HFFc6 (cell line): ENCODE measurements at regions not wholly inside any gene's neighbourhood (a gene's known extent, or its start where the extent isn't known, plus 50 kb on each side); places are given as distances from the start of the nearest gene placed in this dataset.

Experiments used
- DNase-seq: peaks from one replicate; pipeline ENCODE4 v3.0.0-alpha.2; 2018
- H3K27ac Mint-ChIP-seq: 2 replicates; pipeline ENCODE4 v1.8.0; 2020; ENCODE audit warnings: mild to moderate bottlenecking, mixed read lengths
- H3K27me3 Mint-ChIP-seq: 2 replicates; pipeline ENCODE4 v1.8.0; 2021; ENCODE audit warnings: mild to moderate bottlenecking, moderate library complexity, mixed read lengths; ENCODE audit not compliant: insufficient read depth
- H3K36me3 Mint-ChIP-seq: 2 replicates; pipeline ENCODE4 v1.8.0; 2021; ENCODE audit warnings: low read depth, mixed read lengths
- H3K4me1 Mint-ChIP-seq: 2 replicates; pipeline ENCODE4 v1.8.0; 2020; ENCODE audit warnings: low read depth, mixed read lengths
- H3K4me3 Mint-ChIP-seq: 2 replicates; pipeline ENCODE4 v1.8.0; 2020; ENCODE audit warnings: mild to moderate bottlenecking, moderate library complexity, mixed read lengths
- H3K9me3 Mint-ChIP-seq: 2 replicates; pipeline ENCODE4 v1.8.0; 2020; ENCODE audit warnings: mild to moderate bottlenecking, mixed read lengths
- TF ChIP-seq, protein P1 (sequence below): fragments of 200-600 bp; sonication (generic); IDR thresholded peaks from 2 replicates; pipeline ENCODE4 v1.5.0; 2021; ENCODE audit warnings: antibody characterized with exemption, mild to moderate bottlenecking

DNA sequence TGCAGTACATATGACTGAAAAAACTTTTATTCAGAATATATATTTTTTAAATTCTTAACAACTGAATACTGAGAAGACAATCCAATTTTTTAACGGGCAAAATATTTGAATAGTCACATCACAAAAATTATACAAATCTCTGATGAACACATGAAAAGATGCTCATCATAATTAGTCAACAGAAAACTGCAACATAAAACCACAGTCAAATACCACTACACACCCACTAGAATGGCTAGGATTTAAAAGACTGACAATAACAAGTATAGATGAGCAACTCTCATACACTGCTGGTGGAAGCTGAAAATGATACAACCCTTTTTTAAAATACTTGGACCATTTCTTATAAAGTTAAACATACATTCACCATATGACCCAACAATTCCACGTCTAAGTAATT, 87.7 kb upstream of the TNFSF4 start:
- peaks cover 64% of the 10 kb centered on the region for H3K4me1 Mint-ChIP-seq
- TF ChIP-seq, protein P1, sequence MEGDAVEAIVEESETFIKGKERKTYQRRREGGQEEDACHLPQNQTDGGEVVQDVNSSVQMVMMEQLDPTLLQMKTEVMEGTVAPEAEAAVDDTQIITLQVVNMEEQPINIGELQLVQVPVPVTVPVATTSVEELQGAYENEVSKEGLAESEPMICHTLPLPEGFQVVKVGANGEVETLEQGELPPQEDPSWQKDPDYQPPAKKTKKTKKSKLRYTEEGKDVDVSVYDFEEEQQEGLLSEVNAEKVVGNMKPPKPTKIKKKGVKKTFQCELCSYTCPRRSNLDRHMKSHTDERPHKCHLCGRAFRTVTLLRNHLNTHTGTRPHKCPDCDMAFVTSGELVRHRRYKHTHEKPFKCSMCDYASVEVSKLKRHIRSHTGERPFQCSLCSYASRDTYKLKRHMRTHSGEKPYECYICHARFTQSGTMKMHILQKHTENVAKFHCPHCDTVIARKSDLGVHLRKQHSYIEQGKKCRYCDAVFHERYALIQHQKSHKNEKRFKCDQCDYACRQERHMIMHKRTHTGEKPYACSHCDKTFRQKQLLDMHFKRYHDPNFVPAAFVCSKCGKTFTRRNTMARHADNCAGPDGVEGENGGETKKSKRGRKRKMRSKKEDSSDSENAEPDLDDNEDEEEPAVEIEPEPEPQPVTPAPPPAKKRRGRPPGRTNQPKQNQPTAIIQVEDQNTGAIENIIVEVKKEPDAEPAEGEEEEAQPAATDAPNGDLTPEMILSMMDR: no peak
- 0 out of 2 replicates have a peak overlapping the region, but pooled peaks have one; percentile 4 for H3K4me3 Mint-ChIP-seq
- H3K9me3 Mint-ChIP-seq: peaks cover 6% of the 10 kb centered on the region; the same call in 1 of the 2 replicates
- DNase-seq: peak; percentile 40
- H3K27ac Mint-ChIP-seq: no peak overlapping the region
- H3K27me3 Mint-ChIP-seq: no peaks in the 10 kb centered on the region; the same call in none of the 2 replicates
- H3K36me3 Mint-ChIP-seq: peaks cover 27% of the 10 kb centered on the region; the same call in 1 of the 2 replicates

DNA sequence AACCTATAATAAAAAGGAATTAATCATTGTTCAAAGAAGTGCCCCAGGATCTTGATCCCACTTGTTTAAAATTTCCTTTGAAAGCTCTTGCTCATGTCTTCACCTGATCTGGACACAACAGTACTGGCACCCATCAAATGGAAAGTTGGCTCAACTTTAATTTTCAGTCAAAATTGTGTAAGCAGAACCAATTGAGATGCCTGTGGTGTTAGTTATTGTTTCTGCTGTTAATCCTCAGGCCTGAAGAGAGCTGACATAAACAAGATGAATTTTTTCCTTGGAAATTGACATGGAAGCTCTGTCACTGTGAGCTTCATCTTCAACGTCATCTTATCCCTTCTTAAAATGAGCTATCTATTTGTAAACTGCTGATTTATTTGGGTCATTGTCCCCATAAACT, 88.3 kb upstream of the TNFSF4 start:
- Mint-ChIP-seq H3K36me3 (peaks cover 26% of the 10 kb centered on the region; the same call in 1 of the 2 replicates), H3K27ac (no peak overlapping the region), H3K9me3 (peaks cover 6% of the 10 kb centered on the region; the same call in 1 of the 2 replicates), H3K4me1 (peaks cover 69% of the 10 kb centered on the region), H3K4me3 (0 out of 2 replicates have a peak overlapping the region, but pooled peaks have one; percentile 4), H3K27me3 (no peaks in the 10 kb centered on the region; the same call in none of the 2 replicates)
- TF ChIP-seq, protein P1: no peak
- peak; percentile 2 for DNase-seq

DNA sequence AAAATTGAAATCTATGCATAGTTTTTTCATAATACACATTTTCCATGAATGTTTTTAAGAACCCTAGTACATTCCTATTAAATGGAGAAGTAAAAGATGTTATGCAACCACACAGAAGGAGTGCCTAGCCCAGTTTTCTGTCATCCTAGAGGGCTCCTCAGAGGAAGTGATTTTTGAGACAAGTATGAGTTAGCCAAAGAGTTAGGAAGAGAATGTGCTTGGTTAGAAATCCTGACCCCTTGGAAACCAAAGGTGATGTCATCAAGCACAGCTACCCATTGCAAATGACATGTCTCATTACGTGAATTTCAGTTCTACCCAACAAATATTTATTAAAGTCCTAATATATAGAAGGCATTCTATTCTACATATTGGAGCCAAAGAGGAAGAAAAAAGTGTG, 88.9 kb upstream of the TNFSF4 start:
- peak overlapping the region; percentile 40 for H3K27ac Mint-ChIP-seq
- peaks cover 26% of the 10 kb centered on the region; the same call in 1 of the 2 replicates for H3K36me3 Mint-ChIP-seq
- H3K27me3 Mint-ChIP-seq: no peaks in the 10 kb centered on the region; the same call in 1 of the 2 replicates
- H3K9me3 Mint-ChIP-seq: peaks cover 6% of the 10 kb centered on the region; the same call in 1 of the 2 replicates
- TF ChIP-seq, protein P1: no peak
- H3K4me3 Mint-ChIP-seq: no peak overlapping the region
- DNase-seq: peak; percentile 48
- H3K4me1 Mint-ChIP-seq: peaks cover 75% of the 10 kb centered on the region

DNA sequence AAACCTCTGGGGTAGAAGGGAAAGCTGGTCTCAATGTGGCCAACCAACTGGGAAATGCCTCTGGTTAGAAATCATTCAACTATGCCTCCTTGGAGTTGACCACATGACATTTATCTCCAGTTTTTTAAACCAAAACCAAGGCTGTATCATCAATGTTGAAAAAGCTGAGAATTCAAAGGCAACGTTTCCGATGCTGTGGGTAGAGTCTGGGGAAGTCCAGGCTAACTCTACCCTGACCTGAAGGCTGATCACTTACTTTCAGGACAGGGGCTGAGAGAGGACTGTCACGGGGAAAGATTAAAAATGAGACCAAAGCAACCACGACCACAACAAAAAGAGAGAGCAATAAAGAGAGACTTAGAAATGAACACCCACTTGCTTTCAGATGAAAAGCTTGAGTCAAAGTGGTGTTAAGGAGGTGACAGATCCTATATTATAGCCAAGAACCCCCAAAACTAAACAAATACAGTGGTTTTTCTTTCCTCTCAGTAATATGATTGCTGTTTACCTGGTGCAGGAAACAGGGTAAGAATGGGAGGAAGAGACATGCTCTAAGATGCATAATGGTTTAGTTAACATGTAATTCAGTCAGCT, 90.8 kb upstream of the TNFSF4 start:
- no peaks in the 10 kb centered on the region; the same call in 1 of the 2 replicates for H3K27me3 Mint-ChIP-seq
- peaks cover 89% of the 10 kb centered on the region for H3K4me1 Mint-ChIP-seq
- H3K36me3 Mint-ChIP-seq: peaks cover 15% of the 10 kb centered on the region; the same call in 1 of the 2 replicates
- TF ChIP-seq, protein P1: no peak
- no peak for DNase-seq
- no peak overlapping the region for H3K4me3 Mint-ChIP-seq
- no peak overlapping the region for H3K27ac Mint-ChIP-seq
- H3K9me3 Mint-ChIP-seq: peaks cover 6% of the 10 kb centered on the region; the same call in 1 of the 2 replicates

DNA sequence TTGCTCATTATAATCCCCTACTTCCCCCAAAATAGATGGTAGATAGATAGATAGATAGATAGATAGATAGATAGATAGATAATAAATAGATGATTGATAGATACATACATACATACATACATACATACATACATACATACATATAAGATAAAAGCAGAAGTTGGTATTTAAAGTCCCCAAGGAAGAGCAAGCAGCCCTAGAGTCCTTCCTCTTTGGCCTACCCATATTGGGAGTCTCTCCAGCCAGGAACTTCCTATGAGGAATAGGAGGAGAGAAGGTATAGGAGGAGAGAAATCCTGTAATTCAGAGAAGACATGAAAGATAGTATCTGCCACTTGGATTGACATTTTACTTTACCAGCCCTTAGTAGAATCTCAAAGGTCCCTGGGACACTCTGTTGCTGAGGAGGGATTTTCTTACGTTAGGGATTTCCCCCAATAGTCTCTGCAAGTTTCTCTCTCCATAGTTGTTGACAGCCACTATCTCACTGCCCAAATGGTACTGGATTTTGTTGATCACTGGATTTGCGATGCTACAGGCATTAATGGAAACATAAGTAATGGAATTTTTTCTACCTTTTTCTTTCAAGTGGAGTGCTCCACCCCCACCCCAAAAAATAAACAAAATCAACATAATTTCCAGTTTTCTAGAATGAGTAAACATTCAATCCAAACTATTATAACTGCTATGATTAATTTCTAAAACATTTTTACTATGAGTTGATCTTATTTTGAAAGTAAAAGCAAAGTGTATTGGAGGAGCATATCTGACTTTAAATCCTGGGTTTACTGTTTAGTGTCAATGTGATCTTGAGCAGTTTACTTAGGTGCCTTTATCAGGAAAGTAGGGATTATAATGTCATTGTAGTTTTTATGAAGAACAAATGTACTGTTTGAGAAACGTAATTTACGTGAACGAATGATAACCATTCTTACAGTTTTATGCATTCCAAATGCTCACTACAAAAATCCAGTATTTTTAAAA, 93.2 kb upstream of the TNFSF4 start:
- H3K9me3 Mint-ChIP-seq: peaks cover 6% of the 10 kb centered on the region; the same call in 1 of the 2 replicates
- peaks cover 14% of the 10 kb centered on the region; the same call in 1 of the 2 replicates for H3K36me3 Mint-ChIP-seq
- no peaks in the 10 kb centered on the region; the same call in 1 of the 2 replicates for H3K27me3 Mint-ChIP-seq
- no peak overlapping the region for H3K4me3 Mint-ChIP-seq
- no peak for DNase-seq
- TF ChIP-seq, protein P1: no peak
- H3K4me1 Mint-ChIP-seq: peaks cover 71% of the 10 kb centered on the region
- no peak overlapping the region for H3K27ac Mint-ChIP-seq
